NCI-H2227 (cell line): ENCODE measurements at regions not wholly inside any gene's neighbourhood (a gene's known extent, or its start where the extent isn't known, plus 50 kb on each side); places are given as distances from the start of the nearest gene placed in this dataset.

Source experiments
- DNase-seq: peaks from one replicate; lab custom pipeline; 2025; ENCODE audit not compliant: unreplicated experiment; lab: John Stamatoyannopoulos, UW

DNA sequence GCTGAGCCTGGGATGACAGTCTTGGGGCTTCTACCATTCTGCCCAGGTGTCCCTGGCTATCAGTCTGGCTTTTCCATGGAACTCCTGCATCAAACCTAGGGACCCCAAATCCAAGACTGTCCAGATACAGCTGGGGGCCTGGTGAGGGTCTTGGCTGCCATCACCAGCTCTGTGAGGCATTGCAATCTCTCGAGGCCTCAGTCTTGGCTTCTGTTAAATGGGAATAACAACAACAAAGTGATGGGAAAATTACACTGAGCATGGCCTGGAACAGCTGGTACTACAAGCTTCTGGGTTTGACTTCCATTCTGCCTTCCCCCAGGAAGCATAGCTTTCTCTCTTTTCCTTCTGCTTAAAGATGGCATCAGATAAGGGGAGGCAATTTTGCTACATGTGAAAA lies 50.0 kb upstream of the LCTL start:
- no peak for DNase-seq

DNA sequence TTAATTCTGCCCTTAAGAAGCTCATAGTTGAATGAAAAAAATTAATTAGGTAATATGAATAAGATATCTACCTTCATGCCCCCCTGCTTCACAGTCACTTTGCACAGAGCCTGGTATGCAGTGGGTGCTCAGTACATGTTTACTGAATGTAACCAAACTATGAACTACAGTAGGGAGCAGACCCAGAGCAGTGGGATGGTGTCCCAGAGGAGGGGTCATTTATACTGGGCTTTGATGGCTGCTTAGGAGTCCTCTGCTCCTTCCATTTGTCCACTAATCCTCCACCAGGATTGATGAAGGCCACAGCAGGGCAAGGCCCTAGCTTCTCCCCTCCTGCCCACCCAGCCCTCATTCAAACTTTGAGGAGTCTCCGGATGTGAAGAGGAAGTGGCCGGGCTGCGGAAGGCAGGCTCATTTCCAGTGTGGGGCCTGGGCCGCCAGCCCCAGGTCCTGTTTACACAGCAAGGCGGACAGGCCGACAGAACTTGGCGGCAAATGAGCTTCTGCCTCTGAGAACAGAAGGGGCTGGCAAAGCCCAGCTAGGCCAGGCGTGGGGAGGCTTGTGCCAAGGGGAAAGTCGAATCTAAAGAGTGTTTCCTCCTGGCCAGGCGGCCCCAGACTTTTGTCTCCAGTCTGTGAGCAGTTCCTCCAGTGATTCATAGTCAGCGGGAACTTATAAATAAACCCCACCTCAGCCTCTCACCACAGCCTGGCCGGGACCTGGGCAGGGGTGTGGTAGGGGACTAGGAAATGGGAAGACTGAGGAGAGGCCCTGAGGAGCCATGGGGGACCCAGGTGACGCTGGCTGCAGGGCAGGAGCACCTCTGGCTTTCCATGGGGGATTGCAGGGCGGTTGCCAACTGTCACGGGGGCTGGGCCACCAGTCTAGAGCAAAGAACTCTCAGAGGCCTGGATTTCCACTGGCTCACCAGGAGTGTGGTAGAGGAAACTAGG lies 51.6 kb upstream of the LCTL start:
- DNase-seq, result no peak

DNA sequence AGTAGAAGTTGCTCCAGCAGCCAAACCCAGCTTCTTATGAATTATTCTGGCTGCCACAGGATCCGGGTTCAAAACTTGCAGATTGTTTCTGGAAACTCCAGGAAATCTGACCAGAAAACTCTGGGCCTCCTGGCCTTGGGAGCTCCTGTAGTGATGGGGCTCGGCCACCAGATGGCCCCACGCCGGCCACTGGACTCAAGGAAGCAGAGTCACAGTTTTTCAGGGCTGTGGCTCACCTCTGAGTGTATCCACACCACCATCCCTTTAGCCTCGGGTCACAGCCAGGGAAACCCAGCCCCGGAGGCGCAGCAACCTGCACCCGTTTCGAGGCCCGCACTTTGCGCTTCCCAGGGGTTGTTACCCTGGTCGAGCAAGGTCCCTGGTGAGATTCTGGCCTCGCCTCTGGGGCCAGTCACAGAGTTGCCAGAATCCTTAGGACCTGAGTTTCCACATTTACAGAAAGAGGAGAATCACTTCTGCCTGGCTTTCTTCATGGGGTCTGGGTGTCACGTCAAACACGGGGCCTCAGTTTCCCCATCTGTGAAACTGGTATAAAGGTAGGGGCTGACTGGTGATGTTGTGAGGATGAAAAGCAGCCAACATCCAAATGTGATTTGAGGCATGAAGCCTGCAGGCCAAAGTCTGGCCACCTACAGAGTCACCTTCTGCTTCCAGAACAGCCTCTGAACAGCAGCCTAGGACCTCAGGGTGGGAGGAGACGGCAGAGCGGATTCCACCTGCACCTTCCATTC lies 53.5 kb upstream of the LCTL start:
- DNase-seq, result peak; percentile 27

DNA sequence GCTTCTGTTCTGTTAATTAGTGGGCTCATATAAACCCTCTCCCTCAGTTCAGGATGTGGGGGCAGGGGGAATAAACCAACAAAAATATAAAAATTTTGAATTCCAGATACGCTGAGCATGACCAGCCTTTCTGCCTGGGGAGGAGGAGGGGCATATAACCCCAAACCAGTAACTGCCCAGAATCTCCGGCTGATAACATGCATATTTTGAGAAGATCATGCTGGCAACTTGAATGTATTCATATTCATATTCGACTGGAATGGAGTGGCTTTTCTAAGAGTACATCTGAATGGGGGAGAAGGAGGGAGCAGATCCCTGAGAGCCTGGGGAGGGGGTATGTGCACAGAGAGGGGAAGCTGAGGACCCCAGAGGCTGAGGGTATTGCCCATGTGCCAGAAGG lies 54.5 kb upstream of the LCTL start:
- no peak for DNase-seq

- DNase-seq, result no peak
Measured at GRCh38 chr15:66620744-66621344, 55.0 kb upstream of the LCTL start.

DNA sequence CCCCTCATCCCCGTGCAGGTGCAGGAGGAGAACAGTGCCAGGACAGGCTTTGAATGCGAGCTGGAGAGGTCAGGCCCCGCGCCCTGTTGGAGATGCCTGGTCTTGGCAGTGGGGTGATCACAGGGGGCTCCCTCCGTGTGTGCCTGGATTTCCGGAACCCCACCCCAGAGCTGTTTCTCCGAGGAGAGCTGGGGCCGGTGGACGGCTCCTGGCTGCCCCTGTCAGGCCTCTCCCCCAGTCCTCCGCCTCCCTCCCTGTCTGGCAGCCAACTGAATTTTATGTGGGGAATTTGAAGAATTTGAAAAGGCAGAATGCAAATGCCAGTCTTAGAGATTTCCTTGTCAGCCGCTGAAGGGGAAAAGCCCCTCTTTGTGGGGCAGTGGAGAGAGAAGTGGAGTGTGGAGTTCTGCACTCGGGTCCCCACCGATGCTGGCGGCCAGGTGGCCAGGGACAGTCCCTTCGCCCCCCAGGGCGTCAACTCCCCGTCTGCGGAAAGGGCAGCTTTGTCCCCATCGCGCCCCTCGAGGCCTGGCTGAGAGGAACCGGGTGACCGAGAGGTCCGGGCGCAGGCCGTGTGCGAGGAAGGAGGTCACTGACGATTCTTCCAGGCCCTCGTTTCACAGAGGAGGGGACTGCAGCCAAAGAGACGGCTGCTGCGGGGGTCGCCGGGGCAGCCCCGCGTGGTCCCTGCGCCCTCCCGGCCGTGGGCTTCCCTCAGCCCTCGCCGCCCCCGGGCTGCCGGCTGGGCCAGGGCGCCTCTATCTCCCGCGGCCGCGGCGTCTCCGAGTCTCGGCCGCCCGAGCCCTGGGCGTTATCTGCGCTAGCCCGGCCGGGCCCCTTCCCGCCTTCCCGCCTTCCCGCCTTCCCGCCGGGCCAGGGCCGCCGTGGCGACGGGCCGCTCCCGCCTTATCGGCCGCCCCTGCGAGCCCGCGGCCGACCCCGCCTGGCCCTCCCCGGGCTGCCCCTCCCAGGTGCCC lies 56.0 kb upstream of the LCTL start:
- no peak for DNase-seq

DNA sequence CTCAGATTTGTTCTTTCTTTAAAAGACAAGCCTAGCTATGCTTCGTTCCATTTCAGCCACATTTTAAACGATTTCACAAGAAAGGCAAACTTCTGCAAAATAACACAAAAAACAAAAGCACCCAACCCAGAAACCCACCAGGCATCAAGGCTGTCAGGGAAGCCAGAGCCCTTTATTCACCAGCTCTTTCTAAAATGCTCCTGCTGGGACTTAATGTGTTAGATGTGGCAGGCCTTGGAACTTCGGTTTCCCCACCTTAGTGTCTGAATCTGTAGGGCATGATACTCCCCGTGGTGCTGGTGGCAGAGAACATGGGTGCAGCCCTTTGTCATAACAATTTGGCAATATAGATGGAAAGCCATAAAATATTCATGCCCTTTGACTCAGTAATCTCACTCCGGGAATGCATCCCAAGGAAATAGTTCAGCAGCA lies 56.8 kb upstream of the LCTL start:
- no peak for DNase-seq

DNA sequence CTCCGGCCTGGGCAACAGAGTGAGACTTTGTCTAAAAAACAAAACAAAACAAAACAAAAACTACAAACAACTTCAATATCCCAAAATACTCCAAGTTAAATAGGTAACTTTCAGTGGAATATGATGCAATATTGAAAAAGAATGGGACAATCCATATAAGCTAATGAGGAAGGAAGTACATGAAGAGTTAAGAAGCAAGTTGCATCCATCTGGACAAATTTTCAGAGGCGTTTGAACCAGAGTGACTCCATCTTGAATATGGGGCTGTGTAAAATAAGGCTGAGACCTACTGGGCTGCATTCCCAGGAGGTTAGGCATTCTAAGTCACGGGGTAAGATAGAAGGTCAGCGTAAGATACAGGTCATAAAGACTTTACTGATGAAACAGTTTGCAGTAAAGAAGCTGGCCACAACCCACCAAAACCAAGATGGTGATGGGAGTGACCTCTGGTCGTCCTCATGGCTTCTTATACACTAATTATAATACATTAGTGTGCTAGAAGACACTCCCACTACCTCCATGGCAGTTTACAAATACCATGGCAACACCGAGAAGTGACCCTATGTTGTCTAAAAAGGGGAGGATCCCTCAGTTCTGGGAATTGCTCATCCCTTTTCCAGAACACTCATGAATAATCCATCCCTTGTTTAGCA lies 58.1 kb upstream of the LCTL start:
- DNase-seq, result no peak

DNA sequence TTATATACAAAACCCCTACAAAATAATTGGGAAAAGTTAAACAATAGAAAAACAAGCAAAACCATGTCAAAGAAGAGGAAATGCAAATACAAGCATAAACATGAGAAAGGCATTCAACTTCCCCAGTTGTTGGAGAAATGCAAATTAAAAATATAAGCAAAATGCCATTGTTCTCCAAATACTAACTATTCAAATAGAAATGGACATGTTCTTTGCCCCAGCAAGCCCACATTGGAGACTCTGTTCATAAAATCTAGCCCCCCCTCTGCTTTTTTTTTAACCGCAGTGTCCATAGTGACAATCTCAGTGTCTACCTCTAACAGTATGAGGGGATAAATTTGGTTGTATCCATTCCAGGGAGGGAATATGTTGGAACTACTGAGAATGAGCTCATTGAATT lies 59.7 kb upstream of the LCTL start:
- no peak for DNase-seq

- no peak for DNase-seq
Measured at GRCh38 chr15:66625974-66626373, 60.2 kb upstream of the LCTL start.

- no peak for DNase-seq
Measured at GRCh38 chr15:66628976-66629723, 63.4 kb upstream of the LCTL start.

DNA sequence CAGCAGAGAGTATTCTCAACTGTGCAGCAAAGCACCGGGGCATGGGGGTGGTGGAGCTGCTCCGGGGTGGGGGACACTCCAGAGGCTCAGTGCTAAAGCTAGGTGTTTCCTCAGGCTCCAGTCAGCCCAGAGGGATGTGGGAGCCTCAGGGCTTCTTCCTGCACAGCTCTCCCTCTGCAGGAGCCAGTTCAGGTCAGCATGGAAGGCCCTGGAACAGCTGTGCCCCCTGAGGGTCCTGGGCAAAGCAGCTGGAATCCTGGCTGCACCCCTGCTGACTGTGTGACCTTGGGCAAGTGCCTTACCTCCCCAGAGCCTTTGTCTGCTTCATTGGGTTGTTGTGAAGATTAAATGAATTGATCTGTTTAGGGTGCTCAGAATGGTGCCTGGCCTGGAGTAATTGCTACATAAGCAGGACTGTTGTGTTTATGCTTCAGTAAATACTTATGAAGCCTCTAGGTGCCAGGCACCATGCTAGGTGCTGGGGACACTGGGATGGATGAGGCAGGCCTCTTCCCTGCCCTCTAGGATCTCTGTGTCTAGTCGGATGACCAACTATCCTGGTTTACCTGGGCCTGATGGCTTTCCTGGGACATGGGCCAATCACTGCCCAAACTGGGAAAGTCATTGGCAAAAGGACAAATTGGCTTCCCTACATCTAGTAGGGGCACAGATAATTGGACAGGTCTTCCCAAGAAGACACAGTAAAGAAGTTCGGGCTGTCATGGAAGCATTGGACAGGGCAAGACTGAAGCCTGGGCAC lies 64.2 kb upstream of the LCTL start:
- no peak for DNase-seq

- DNase-seq, result no peak
Measured at GRCh38 chr15:66630801-66631351, 65.1 kb upstream of the LCTL start.

- no peak for DNase-seq
Measured at GRCh38 chr15:66631616-66632263, 65.9 kb upstream of the LCTL start.

- DNase-seq, result no peak
Measured at GRCh38 chr15:66633041-66633937, 67.5 kb upstream of the LCTL start.

DNA sequence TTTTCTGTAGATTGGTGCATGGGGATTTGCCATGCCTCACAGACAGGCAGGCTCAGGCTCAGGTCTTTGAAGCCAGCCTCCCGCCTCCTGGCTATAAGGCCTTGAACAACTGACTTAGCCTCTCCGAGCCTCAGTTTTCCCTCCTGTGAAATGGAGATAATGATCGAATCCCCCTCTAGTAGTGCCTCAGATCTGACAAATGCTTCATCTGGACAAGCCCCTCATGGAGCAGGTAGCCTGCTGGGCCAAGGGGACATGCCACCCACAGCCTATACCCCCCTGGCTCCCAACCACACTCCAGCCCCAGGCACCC lies 68.1 kb upstream of the LCTL start:
- DNase-seq, result no peak

DNA sequence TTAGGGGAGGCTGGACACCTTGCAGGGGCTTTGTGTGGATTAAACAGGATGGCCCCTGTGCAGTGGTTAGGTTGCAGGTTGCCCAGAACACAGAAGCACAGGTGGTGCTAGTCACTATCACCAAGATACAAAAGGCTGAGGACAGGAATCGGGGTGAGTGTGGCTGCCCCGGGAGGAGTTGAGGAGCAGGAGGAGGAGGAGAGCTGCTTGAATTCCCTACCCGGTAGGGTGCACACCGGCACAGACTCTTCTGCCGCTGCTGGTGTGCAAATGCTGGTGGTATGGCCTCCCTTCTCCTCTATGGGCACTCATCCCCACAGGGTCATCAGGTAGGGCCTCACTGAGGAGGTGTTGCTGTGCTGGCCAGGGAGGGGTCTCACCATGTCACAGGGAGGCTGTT lies 67.5 kb upstream of the SMAD6 start:
- DNase-seq, result no peak
